GM12878 (cell line): ENCODE measurements at regions not wholly inside any gene's neighbourhood (a gene's known extent, or its start where the extent isn't known, plus 50 kb on each side); places are given as distances from the start of the nearest gene placed in this dataset.

ENCODE experiments used
- ATAC-seq: fragments of 200-7000 bp; cut with Tn5 transposase; 3 replicates; pipeline ENCODE4 v1.9.1; 2020; ENCODE audit warnings: mild to moderate bottlenecking, moderate library complexity
- BruUV-seq: library from RNA; stranded (reverse); fragments of 400-500 nt; replicated peaks from 2 replicates; lab custom pipeline; 2021; lab: Mats Ljungman, UMichigan
- CTCF ChIA-PET: fragments of 300-600 bp; sonication (Branson Sonifier 250); formaldehyde crosslinking; extraction: SDS; loops from one replicate; lab custom pipeline; 2021; ENCODE audit warnings: inconsistent platforms; lab: Yijun Ruan, JAX
- POLR2A ChIA-PET: fragments of 350-600 bp; formaldehyde crosslinking; extraction: SDS; loops from one replicate; lab custom pipeline; 2021; ENCODE audit warnings: inconsistent platforms; lab: Charles Lee
- RAD21 ChIA-PET: fragments of 300-600 bp; sonication (Branson Sonifier 250); formaldehyde crosslinking; loops from one replicate; lab custom pipeline; 2023; ENCODE audit warnings: antibody characterized with exemption; ENCODE audit not compliant: unreplicated experiment; lab: Charles Lee
- SMC1A ChIA-PET: fragments of 300-600 bp; sonication (Branson Sonifier 250); formaldehyde crosslinking; loops from one replicate; lab custom pipeline; 2023; ENCODE audit not compliant: unreplicated experiment, uncharacterized antibody; lab: Charles Lee
- DNase-seq: peaks from one replicate; pipeline ENCODE4 v3.0.0-alpha.2; 2011; ENCODE audit warnings: low read depth, low spot score
- FAIRE-seq: peaks from 3 replicates; lab custom pipeline; 2011; peaks lifted over from hg19 to GRCh38; lab: Jason Lieb, UNC
- H2AFZ ChIP-seq: 2 replicates; pipeline ENCODE4 v1.6.0; 2011; ENCODE audit warnings: low read depth, low read length, control low read depth; ENCODE audit not compliant: control insufficient read depth
- H3K27ac ChIP-seq: 2 replicates; pipeline ENCODE4 v1.5.1; 2011; ENCODE audit warnings: control low read depth; ENCODE audit not compliant: control insufficient read depth, insufficient read depth
- H3K27me3 ChIP-seq, 2 experiments: replicated peaks in 1 of 2; 2 replicates each; pipeline versions ENCODE4 v1.6.0 to v1.6.1; 2011; ENCODE audit warnings: low read length in 1 of 2; ENCODE audit not compliant: control insufficient read depth in 2 of 2, insufficient read depth in 2 of 2
- H3K36me3 ChIP-seq, 2 experiments: 2 replicates each; pipeline ENCODE4 v1.5.1; 2011; ENCODE audit warnings: low read length in 1 of 2; ENCODE audit not compliant: control insufficient read depth in 2 of 2, insufficient read depth in 2 of 2
- H3K4me1 ChIP-seq: 2 replicates; pipeline ENCODE4 v1.6.1; 2011; ENCODE audit warnings: mild to moderate bottlenecking, low read length, moderate library complexity, mixed read lengths; ENCODE audit not compliant: control insufficient read depth, insufficient read depth
- H3K4me2 ChIP-seq: 2 replicates; pipeline ENCODE4 v1.6.0; 2011; ENCODE audit warnings: control low read depth; ENCODE audit not compliant: control insufficient read depth, insufficient read depth
- H3K4me3 ChIP-seq: fragments of 200-600 bp; sonication (generic); 2 replicates; pipeline ENCODE4 v1.5.1; 2016
- H3K79me2 ChIP-seq: 2 replicates; pipeline ENCODE4 v1.6.0; 2011; ENCODE audit warnings: low read length; ENCODE audit not compliant: control insufficient read depth, insufficient read depth
- H3K9ac ChIP-seq: 2 replicates; pipeline ENCODE4 v1.8.0; 2011; ENCODE audit warnings: low read length, control low read depth, mixed read lengths; ENCODE audit not compliant: control insufficient read depth, insufficient read depth
- H3K9me3 ChIP-seq: replicated peaks from 3 replicates; pipeline ENCODE4 v1.5.1; 2011; ENCODE audit warnings: mild to moderate bottlenecking, low read length; ENCODE audit not compliant: control insufficient read depth, insufficient read depth
- H4K20me1 ChIP-seq: 2 replicates; pipeline ENCODE4 v1.6.0; 2011; ENCODE audit not compliant: control insufficient read depth, insufficient read depth
- CREM ChIP-seq: IDR thresholded peaks from 2 replicates; pipeline ENCODE4 v1.6.1; 2014; ENCODE audit warnings: antibody characterized with exemption, low read depth
- MTA2 ChIP-seq: fragments of 450-650 bp; IDR thresholded peaks from 2 replicates; pipeline ENCODE4 v1.6.1; 2016; ENCODE audit warnings: low read depth, mild to moderate bottlenecking, moderate library complexity
- PML ChIP-seq: IDR thresholded peaks from 2 replicates; pipeline ENCODE4 v1.6.1; 2012; ENCODE audit warnings: low read length, inconsistent platforms
- SIX5 ChIP-seq: IDR thresholded peaks from 2 replicates; pipeline ENCODE4 v1.6.1; 2011; ENCODE audit warnings: mild to moderate bottlenecking, low read depth, low read length, moderate library complexity; ENCODE audit not compliant: severe bottlenecking
- ZSCAN29 ChIP-seq: fragments of 450-650 bp; IDR thresholded peaks from 2 replicates; pipeline ENCODE4 v1.6.1; 2017; ENCODE audit warnings: mild to moderate bottlenecking, moderate library complexity
- WGBS: methylation state at CpG from one replicate; pipeline ENCODE4 v1.1.6; 2016; ENCODE audit warnings: low lambda C conversion rate; ENCODE audit not compliant: insufficient replicate concordance, insufficient coverage; ENCODE audit errors: missing lambda C conversion rate; 5-methylcytosine and 5-hydroxymethylcytosine counted together
- in situ Hi-C: fragments of 300-500 bp; cut with MboI; formaldehyde crosslinking; loops from 9 replicates; pipeline ENCODE4 v1.14.3; 2018; ENCODE audit warnings: mixed read lengths
- intact Hi-C: fragments of 100-400 bp; cut with micrococcal nuclease; formaldehyde crosslinking; loops from one replicate; pipeline ENCODE4 v1.14.2; 2022; ENCODE audit not compliant: unreplicated experiment

- 91% methylated on average over 4 of the region's 4 CpGs for WGBS
- Histone ChIP-seq H2AFZ (no peak overlapping the region), H3K4me2 (peak overlapping the region; percentile 80)
- BruUV-seq, result no TSS peak
- ChIA-PET POLR2A (interaction anchor here (0.5 to 6.6 kb wide), 7 partner anchors 10 to 199 kb away, joined by 3 to 73 read pairs (median 4); partner anchors contain the start of gene ID2), CTCF (interaction anchor here (0.9 to 4.0 kb wide), 8 partner anchors 40 to 1385 kb away, joined by 3 to 17 read pairs (median 11); partner anchors contain the start of gene ID2)
- ATAC-seq, result no peak
- FAIRE-seq, result no peak
- TF ChIP-seq ZSCAN29 (no peak), CREM (no peak), MTA2 (no peak), SIX5 (no peak), PML (no peak)
- TF ChIP-seq, all 136 proteins: peak for 0
- no peak overlapping the region for H3K27ac ChIP-seq
- SMC1A ChIA-PET, result interaction anchor here (1.1 to 5.8 kb wide), 14 partner anchors 11 to 1055 kb away, joined by 3 to 121 read pairs (median 12); no protein-coding TSS in a partner anchor
- H3K79me2 ChIP-seq, result peaks cover 28% of the 10 kb centered on the region
- RAD21 ChIA-PET, result interaction anchor here (0.6 to 5.7 kb wide), 13 partner anchors 10 to 199 kb away, joined by 3 to 155 read pairs (median 8); partner anchors contain the start of gene ID2
- no peak overlapping the region for H3K9ac ChIP-seq
- DNase-seq, result no peak
- intact Hi-C loops (loop anchor here (10.0 kb wide), 2 partner anchors 272 to 758 kb away; no protein-coding TSS in a partner anchor), in situ Hi-C loops (no loop called here)
- no peaks in the 10 kb centered on the region for H3K27me3 ChIP-seq
- H3K4me1 ChIP-seq, result peaks cover 39% of the 10 kb centered on the region
- no peaks in the 10 kb centered on the region for H4K20me1 ChIP-seq
- H3K36me3 ChIP-seq, result no peaks in the 10 kb centered on the region; a peak in 2 of 4 replicates
- H3K4me3 ChIP-seq, result no peak overlapping the region
- H3K9me3 ChIP-seq, result no peaks in the 10 kb centered on the region
Observed at GRCh38 chr2:8482432-8482831, 199.4 kb upstream of the ID2 start.
